Smooth muscle cell (in vitro differentiated cells): ENCODE measurements at regions not wholly inside any gene's neighbourhood (a gene's known extent, or its start where the extent isn't known, plus 50 kb on each side); places are given as distances from the start of the nearest gene placed in this dataset.

Experiments used
- DNase-seq: peaks from one replicate; lab custom pipeline; 2025; ENCODE audit not compliant: unreplicated experiment; lab: John Stamatoyannopoulos, UW
- H2AFZ ChIP-seq: fragments of 200-600 bp; sonication (generic); 2 replicates; pipeline ENCODE4 v1.6.0; 2016; ENCODE audit warnings: antibody characterized with exemption, low read depth, mild to moderate bottlenecking
- H3F3A ChIP-seq: fragments of 200-600 bp; sonication (generic); 2 replicates; pipeline ENCODE4 v1.6.0; 2017; ENCODE audit warnings: antibody characterized with exemption, low read depth
- H3K27ac ChIP-seq: fragments of 200-600 bp; sonication (generic); 2 replicates; pipeline ENCODE4 v1.5.1; 2016; ENCODE audit warnings: low read depth, mild to moderate bottlenecking
- H3K27me3 ChIP-seq: fragments of 200-600 bp; sonication (generic); 2 replicates; pipeline ENCODE4 v1.6.1; 2016; ENCODE audit warnings: low read depth, mild to moderate bottlenecking
- H3K36me3 ChIP-seq: fragments of 200-600 bp; sonication (generic); 2 replicates; pipeline ENCODE4 v1.5.1; 2016; ENCODE audit warnings: low read depth
- H3K4me1 ChIP-seq: fragments of 200-600 bp; sonication (generic); 2 replicates; pipeline ENCODE4 v1.5.1; 2016; ENCODE audit warnings: low read depth
- H3K4me2 ChIP-seq: fragments of 200-600 bp; sonication (generic); 2 replicates; pipeline ENCODE4 v1.6.0; 2016; ENCODE audit warnings: mild to moderate bottlenecking
- H3K4me3 ChIP-seq: fragments of 200-600 bp; sonication (generic); 2 replicates; pipeline ENCODE4 v1.5.1; 2016; ENCODE audit warnings: mild to moderate bottlenecking
- H3K79me2 ChIP-seq: fragments of 200-600 bp; sonication (generic); 2 replicates; pipeline ENCODE4 v1.6.0; 2016; ENCODE audit warnings: low read depth, mild to moderate bottlenecking
- H3K9ac ChIP-seq: fragments of 200-600 bp; sonication (generic); 2 replicates; pipeline ENCODE4 v1.6.0; 2016; ENCODE audit warnings: low read depth
- H3K9me3 ChIP-seq: fragments of 200-600 bp; sonication (generic); replicated peaks from 2 replicates; pipeline ENCODE4 v1.5.1; 2016; ENCODE audit warnings: low read depth
- H4K20me1 ChIP-seq: fragments of 200-600 bp; sonication (generic); 2 replicates; pipeline ENCODE4 v1.6.0; 2016; ENCODE audit warnings: low read depth
- WGBS: methylation state at CpG from one replicate; pipeline ENCODE4 v1.1.7; 2016; ENCODE audit warnings: low lambda C conversion rate; 5-methylcytosine and 5-hydroxymethylcytosine counted together
- TF ChIP-seq, protein P1 (sequence below): fragments of 200-600 bp; sonication (generic); IDR thresholded peaks from 2 replicates; pipeline ENCODE4 v1.5.1; 2017; ENCODE audit warnings: borderline replicate concordance, mild to moderate bottlenecking, antibody characterized with exemption; ENCODE audit not compliant: insufficient read depth, poor library complexity, severe bottlenecking

DNA sequence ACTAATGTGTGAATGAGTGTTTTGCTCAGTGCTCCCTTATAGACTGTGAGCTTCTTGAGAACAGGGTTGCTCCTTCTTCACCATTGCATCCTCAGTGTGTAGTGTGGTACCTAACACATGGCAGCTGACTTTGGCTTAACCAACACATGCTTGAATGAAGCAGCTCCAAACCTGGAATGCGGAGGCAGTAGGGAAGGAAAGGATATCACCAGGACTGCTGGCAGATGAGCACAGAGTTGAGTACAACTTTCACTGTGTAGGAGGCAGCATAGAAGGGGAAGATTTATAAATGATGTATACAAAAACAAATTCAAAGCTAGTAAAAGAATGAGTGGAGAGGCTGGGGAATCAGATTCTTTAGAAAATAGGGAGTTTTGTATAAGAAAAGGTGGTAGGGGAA lies 174.3 kb downstream of the SLIT2 start:
- no peak overlapping the region for H3K27ac ChIP-seq
- H2AFZ ChIP-seq, result no peak overlapping the region
- TF ChIP-seq, protein P1, sequence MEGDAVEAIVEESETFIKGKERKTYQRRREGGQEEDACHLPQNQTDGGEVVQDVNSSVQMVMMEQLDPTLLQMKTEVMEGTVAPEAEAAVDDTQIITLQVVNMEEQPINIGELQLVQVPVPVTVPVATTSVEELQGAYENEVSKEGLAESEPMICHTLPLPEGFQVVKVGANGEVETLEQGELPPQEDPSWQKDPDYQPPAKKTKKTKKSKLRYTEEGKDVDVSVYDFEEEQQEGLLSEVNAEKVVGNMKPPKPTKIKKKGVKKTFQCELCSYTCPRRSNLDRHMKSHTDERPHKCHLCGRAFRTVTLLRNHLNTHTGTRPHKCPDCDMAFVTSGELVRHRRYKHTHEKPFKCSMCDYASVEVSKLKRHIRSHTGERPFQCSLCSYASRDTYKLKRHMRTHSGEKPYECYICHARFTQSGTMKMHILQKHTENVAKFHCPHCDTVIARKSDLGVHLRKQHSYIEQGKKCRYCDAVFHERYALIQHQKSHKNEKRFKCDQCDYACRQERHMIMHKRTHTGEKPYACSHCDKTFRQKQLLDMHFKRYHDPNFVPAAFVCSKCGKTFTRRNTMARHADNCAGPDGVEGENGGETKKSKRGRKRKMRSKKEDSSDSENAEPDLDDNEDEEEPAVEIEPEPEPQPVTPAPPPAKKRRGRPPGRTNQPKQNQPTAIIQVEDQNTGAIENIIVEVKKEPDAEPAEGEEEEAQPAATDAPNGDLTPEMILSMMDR, result no peak
- no peaks in the 10 kb centered on the region for H3K27me3 ChIP-seq
- H4K20me1 ChIP-seq, result peaks cover 24% of the 10 kb centered on the region
- H3F3A ChIP-seq, result peaks cover 4% of the 10 kb centered on the region
- WGBS, result 68% methylated on average over 1 of the region's 1 CpG
- H3K9me3 ChIP-seq, result no peaks in the 10 kb centered on the region
- no peak for DNase-seq
- H3K4me1 ChIP-seq, result peaks cover 7% of the 10 kb centered on the region
- no peak overlapping the region for H3K4me2 ChIP-seq
- H3K9ac ChIP-seq, result no peak overlapping the region
- no peaks in the 10 kb centered on the region for H3K79me2 ChIP-seq
- H3K36me3 ChIP-seq, result no peaks in the 10 kb centered on the region
- H3K4me3 ChIP-seq, result no peak overlapping the region

- H2AFZ ChIP-seq, result no peak overlapping the region
- no peak overlapping the region for H3K9ac ChIP-seq
- H3K27ac ChIP-seq, result no peak overlapping the region
- H4K20me1 ChIP-seq, result peaks cover 35% of the 10 kb centered on the region
- H3K79me2 ChIP-seq, result no peaks in the 10 kb centered on the region
- no peaks in the 10 kb centered on the region for H3K36me3 ChIP-seq
- H3K4me2 ChIP-seq, result no peak overlapping the region
- DNase-seq, result no peak
- WGBS, result 62% methylated on average over 8 of the region's 8 CpGs
- no peaks in the 10 kb centered on the region for H3K9me3 ChIP-seq
- peaks cover 6% of the 10 kb centered on the region for H3F3A ChIP-seq
- H3K4me3 ChIP-seq, result no peak overlapping the region
- TF ChIP-seq, protein P1, result peak; percentile 23
- peaks cover 33% of the 10 kb centered on the region for H3K4me1 ChIP-seq
- H3K27me3 ChIP-seq, result no peaks in the 10 kb centered on the region
Observed at GRCh38 chr4:20428436-20429160, 176.9 kb downstream of the SLIT2 start.

DNA sequence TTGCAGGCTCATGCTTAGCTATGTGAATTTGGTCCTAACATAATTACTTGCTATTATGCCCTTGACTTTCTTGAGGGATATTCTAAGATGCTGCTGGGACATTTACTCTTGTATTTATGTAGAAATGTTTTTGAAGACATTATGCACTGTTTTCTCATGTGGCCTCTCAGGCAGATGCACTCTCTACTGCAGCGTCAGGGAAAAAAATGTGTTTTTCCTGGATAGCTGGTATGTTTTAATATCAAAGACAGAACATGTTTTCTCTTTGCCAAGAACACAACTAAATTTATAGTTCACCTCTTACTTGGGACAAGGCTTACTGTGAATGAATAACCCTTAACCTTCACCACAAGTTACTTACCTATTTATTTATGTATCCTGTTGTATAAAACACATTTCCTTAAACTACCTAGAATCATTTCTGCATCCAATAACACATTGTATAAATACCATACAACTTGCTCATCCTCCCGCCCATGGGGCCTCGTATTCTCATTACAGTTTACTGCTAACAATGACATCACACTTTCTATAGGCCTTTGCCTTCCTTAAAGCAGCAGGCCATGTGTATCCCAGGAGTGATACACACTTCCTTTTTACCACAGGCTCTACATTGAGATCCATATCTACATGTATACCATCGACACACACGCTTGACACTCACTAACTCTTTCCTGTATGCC lies 178.7 kb downstream of the SLIT2 start:
- peaks cover 33% of the 10 kb centered on the region for H3K4me1 ChIP-seq
- H3F3A ChIP-seq, result peaks cover 6% of the 10 kb centered on the region
- H3K9me3 ChIP-seq, result no peaks in the 10 kb centered on the region
- no peak for DNase-seq
- H4K20me1 ChIP-seq, result peaks cover 42% of the 10 kb centered on the region
- TF ChIP-seq, protein P1, result no peak
- H3K27ac ChIP-seq, result no peak overlapping the region
- peaks cover 4% of the 10 kb centered on the region for H3K27me3 ChIP-seq
- no peak overlapping the region for H2AFZ ChIP-seq
- no peaks in the 10 kb centered on the region for H3K36me3 ChIP-seq
- WGBS, result 54% methylated on average over 5 of the region's 5 CpGs
- H3K79me2 ChIP-seq, result no peaks in the 10 kb centered on the region
- no peak overlapping the region for H3K4me3 ChIP-seq
- H3K4me2 ChIP-seq, result peak overlapping the region; percentile 69
- no peak overlapping the region for H3K9ac ChIP-seq

DNA sequence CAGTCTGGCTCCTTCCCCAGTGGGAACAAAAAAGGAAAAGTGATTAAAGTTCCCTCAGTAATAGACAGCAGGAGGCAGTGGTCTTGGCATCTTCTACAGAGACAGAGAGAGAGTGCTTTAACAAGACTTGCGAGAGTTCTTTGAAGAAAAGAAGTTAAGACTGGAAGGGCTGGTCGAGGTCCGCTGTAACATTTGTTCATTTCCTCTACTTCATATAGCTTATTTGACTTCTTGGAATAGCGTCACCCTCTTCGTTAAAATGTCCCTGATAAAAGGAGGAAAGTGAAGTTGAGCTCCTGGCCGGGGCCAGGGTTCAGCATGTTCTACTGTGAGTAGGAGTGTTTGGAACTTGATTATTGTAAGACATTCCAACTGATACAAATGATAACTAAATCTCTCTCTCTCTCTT lies 179.8 kb downstream of the SLIT2 start:
- peaks cover 6% of the 10 kb centered on the region for H3F3A ChIP-seq
- H3K9me3 ChIP-seq, result no peaks in the 10 kb centered on the region

More for the DNA sequence above, 179.8 kb downstream of the SLIT2 start:
- Histone ChIP-seq H3K27ac (peak overlapping the region; percentile 70), H3K4me2 (peak overlapping the region; percentile 69), H2AFZ (peak overlapping the region; percentile 15), H3K36me3 (no peaks in the 10 kb centered on the region), H3K79me2 (no peaks in the 10 kb centered on the region), H3K9ac (peak overlapping the region; percentile 27), H4K20me1 (peaks cover 42% of the 10 kb centered on the region), H3K4me3 (peak overlapping the region; percentile 3), H3K27me3 (peaks cover 11% of the 10 kb centered on the region), H3K4me1 (peaks cover 33% of the 10 kb centered on the region)
- no peak for DNase-seq
- WGBS, result 38% methylated on average over 6 of the region's 6 CpGs
- TF ChIP-seq, protein P1, result no peak
